Activated naive CD8-positive, alpha-beta T cell treated with anti-CD3 and anti-CD28 coated beads, Interleukin-2, amount 50 U/mL, for 24 hours (primary cell): ENCODE measurements at regions not wholly inside any gene's neighbourhood (a gene's known extent, or its start where the extent isn't known, plus 50 kb on each side); places are given as distances from the start of the nearest gene placed in this dataset.
"Not testable (repeated sequence)": the region's sequence is repeated elsewhere in the genome, so short reads cannot be mapped to it uniquely, and the experiment has no call there.

ENCODE experiments used
- ATAC-seq: fragments of 150-1000 bp; cut with Tn5 transposase; one replicate; pipeline ENCODE4 v1.10.0; 2021
- DNase-seq: peaks from one replicate; pipeline ENCODE4 v3.0.0; 2021
- H3K27ac Mint-ChIP-seq: one replicate; pipeline ENCODE4 v1.8.0; 2021; ENCODE audit warnings: mild to moderate bottlenecking, mixed read lengths
- H3K27me3 Mint-ChIP-seq: one replicate; pipeline ENCODE4 v1.8.0; 2021; ENCODE audit warnings: mixed read lengths
- H3K36me3 Mint-ChIP-seq: one replicate; pipeline ENCODE4 v1.8.0; 2021; ENCODE audit warnings: low read depth, mixed read lengths
- H3K4me1 Mint-ChIP-seq: one replicate; pipeline ENCODE4 v1.8.0; 2021; ENCODE audit warnings: mixed read lengths
- H3K4me3 Mint-ChIP-seq: one replicate; pipeline ENCODE4 v1.8.0; 2021; ENCODE audit warnings: mild to moderate bottlenecking, moderate library complexity, mixed read lengths
- H3K9me3 Mint-ChIP-seq: one replicate; pipeline ENCODE4 v1.8.0; 2021; ENCODE audit warnings: mixed read lengths

DNA sequence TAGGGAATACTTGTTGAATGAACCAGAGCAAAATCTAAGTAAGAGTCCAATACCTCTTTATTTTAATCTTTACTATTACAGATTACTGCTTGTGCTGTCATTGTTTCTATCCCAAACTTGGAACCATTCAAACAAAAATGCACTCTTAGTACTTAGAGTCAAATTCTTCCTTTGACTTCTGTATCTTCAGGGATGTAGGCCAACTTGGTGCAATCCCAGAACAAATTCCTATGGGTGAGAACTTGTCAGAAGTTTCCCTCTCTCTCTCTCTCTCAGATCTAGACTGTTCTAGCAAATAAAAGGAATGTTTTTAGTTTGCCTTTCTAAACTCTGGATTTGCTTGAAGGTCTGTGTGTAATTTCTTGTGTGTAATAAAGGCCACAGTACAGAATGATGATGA is 329.0 kb upstream of the TMTC4 start:
- Mint-ChIP-seq H3K36me3 (no peaks in the 10 kb centered on the region), H3K4me3 (no peak overlapping the region), H3K9me3 (no peaks in the 10 kb centered on the region), H3K27me3 (peaks cover 1% of the 10 kb centered on the region), H3K4me1 (no peaks in the 10 kb centered on the region), H3K27ac (no peak overlapping the region)
- ATAC-seq (no peak), DNase-seq (no peak)

DNA sequence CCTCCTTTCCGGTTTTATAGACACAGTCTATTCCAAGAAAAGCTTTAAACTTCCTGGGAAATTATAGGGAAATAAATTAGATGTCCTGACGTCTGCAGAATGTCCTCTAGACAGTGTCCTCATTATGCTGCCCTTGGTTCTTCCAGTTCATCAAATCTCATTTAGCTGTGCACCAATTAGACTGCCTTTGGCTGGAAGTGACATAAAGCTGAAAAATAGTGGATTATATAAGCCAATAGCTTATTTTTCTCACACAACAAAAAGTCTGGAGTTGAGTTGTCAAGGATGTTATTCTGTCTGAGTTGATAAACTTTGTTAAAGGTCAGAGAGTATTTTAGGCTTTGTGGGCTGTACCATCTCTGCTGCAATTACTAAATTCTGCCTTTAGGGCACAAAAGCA is 314.8 kb upstream of the TMTC4 start:
- no peaks in the 10 kb centered on the region for H3K36me3 Mint-ChIP-seq
- H3K27ac Mint-ChIP-seq: no peak overlapping the region
- DNase-seq (no peak), ATAC-seq (no peak)
- H3K27me3 Mint-ChIP-seq: peaks cover 11% of the 10 kb centered on the region
- H3K4me3 Mint-ChIP-seq: no peak overlapping the region
- no peaks in the 10 kb centered on the region for H3K4me1 Mint-ChIP-seq
- H3K9me3 Mint-ChIP-seq: peaks cover 22% of the 10 kb centered on the region

DNA sequence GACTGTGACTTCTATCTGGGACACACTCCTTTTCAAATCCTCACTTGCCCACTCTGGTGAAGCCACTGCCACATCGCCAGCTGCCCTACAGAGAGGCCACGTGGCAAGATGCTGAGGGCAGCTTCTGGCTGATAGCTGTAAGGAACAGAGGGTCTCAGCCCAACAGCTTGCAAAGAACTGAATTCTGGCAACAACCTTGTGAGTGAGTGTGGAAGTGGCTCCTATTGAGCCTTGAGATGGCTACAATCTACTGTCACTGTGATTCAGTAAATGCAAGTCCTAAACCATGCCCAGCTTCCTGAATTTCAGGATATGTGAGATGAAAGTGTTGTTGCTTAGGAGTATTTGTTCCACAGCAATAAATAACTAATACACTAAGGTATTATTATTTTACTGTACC is 314.3 kb upstream of the TMTC4 start:
- no peak for ATAC-seq
- DNase-seq: no peak
- H3K9me3 Mint-ChIP-seq: peaks cover 17% of the 10 kb centered on the region

DNA sequence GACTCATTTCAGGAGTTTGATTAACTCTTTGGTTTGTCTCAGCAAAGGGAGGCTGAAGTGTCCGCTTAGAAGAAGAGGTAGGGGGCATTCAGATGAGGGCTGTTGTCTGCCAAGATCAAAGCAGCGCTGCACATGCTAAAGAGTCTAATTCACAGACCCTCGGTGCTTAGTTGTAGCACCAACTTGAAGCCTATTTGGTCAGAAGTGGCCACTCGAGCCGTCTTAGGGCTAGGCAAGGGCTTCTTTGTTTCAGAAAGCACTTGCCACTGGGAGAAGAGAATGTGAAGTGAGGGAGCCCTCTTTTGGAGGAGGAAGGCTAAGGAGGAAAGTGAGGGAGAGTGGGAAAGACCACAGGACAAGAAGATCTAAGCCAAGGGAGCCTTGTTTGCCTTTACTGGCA is 313.4 kb upstream of the TMTC4 start:
- DNase-seq: no peak

More for the DNA sequence above, 314.3 kb upstream of the TMTC4 start:
- Mint-ChIP-seq H3K27me3 (peaks cover 11% of the 10 kb centered on the region), H3K4me3 (no peak overlapping the region), H3K4me1 (no peaks in the 10 kb centered on the region), H3K27ac (no peak overlapping the region), H3K36me3 (no peaks in the 10 kb centered on the region)

DNA sequence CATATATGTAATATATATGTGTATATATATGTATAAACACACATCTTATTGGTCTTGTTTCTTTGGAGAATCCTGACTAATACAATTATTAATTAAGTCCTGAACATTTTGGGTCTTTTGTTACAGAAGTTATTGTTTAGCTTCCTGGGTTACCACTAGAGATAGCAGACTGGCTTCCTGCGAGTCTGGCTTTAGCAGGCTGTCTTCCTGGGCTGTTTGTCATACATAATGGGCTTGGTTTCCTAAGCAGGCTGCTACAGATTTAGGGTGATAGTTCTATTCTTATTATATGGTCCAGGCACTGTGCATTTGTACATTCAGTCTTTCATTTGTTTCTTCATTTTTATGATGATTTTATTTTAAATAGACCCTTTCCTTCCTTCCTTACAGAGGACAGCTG is 312.0 kb upstream of the TMTC4 start:
- Mint-ChIP-seq H3K36me3 (no peaks in the 10 kb centered on the region), H3K27ac (no peak overlapping the region), H3K27me3 (peaks cover 11% of the 10 kb centered on the region), H3K9me3 (peaks cover 2% of the 10 kb centered on the region), H3K4me1 (no peaks in the 10 kb centered on the region), H3K4me3 (no peak overlapping the region)
- ATAC-seq: no peak
- no peak for DNase-seq

More for the DNA sequence above, 313.4 kb upstream of the TMTC4 start:
- H3K9me3 Mint-ChIP-seq: peaks cover 13% of the 10 kb centered on the region
- H3K36me3 Mint-ChIP-seq: no peaks in the 10 kb centered on the region
- no peaks in the 10 kb centered on the region for H3K4me1 Mint-ChIP-seq
- no peak overlapping the region for H3K4me3 Mint-ChIP-seq
- no peak overlapping the region for H3K27ac Mint-ChIP-seq
- ATAC-seq: no peak
- H3K27me3 Mint-ChIP-seq: peaks cover 11% of the 10 kb centered on the region

DNA sequence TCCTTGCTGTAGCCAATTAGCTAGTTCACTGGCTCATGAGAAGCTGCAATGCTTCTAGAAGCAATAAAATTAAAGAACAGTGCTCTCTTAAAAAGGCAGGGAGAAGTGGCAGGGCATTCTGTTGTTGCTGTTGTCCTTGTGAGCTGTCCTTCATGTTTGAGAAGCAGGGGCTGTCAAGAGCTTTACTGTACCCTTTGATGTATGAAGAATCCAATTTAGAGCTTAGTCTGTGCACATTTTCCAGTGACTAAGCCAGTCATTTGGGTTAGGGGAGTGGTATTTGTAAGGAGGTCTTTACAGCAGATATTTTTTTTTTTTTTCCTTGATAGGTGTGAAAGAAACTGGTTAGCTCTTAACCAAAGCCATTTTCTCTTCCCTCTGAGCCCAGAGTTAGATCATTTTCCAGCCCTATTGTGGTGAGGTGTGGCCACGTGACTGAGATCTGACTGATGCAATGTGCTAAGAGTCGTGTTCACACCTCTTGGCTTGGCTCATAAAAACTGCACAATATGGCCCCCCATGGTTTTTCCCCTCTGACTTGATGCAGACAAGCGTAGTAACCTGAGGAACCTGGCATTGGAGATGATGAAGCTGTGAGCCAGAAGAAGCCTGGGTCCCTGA is 309.6 kb upstream of the TMTC4 start:
- Mint-ChIP-seq H3K4me1 (no peaks in the 10 kb centered on the region), H3K27me3 (peaks cover 12% of the 10 kb centered on the region), H3K36me3 (no peaks in the 10 kb centered on the region), H3K27ac (no peak overlapping the region), H3K9me3 (no peaks in the 10 kb centered on the region), H3K4me3 (no peak overlapping the region)
- ATAC-seq (no peak), DNase-seq (no peak)

DNA sequence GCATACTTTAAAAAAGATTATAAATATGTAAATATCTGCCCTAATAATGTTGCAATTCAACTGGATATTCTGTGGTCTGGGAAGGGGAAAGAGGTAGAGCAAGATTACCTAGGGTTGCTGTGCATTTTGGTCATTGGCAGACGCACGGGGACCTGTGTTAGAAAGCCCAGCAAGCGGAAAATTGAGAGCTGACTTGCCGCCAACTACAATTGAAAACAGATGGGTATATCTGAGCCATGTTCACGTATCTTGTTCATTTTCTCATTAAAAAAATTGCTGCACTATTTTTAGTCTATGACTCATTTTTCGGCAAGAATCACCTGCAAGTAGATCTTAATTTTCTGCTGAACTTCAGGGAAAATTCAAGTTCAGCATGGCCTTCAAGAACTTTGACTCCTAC is 308.5 kb upstream of the TMTC4 start:
- no peak for ATAC-seq
- no peaks in the 10 kb centered on the region for H3K36me3 Mint-ChIP-seq

DNA sequence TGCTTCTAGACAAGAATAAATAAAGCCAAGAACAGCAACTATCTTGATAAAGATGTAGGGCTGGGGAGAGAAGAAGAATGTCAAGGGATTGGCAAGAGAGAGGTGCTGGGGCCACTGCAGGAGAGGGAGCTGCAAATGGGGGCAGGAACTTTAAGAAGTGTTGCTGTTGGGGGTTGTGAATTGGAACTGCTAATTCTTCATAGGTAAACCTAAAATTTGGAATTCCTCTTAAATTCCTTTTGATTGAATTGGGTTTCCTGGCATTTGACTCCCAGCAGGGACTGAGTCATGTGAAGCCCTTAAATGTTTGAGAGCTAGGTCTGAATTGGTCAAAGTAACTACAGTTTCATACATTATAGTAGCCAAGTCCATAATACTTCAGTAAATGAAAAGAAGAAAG is 305.6 kb upstream of the TMTC4 start:
- H3K4me1 Mint-ChIP-seq: no peaks in the 10 kb centered on the region
- DNase-seq (no peak), ATAC-seq (no peak)
- no peaks in the 10 kb centered on the region for H3K9me3 Mint-ChIP-seq
- no peak overlapping the region for H3K27ac Mint-ChIP-seq
- peaks cover 9% of the 10 kb centered on the region for H3K27me3 Mint-ChIP-seq
- no peak overlapping the region for H3K4me3 Mint-ChIP-seq
- no peaks in the 10 kb centered on the region for H3K36me3 Mint-ChIP-seq

More for the DNA sequence above, 308.5 kb upstream of the TMTC4 start:
- Mint-ChIP-seq H3K27me3 (peaks cover 13% of the 10 kb centered on the region), H3K4me1 (no peaks in the 10 kb centered on the region), H3K27ac (no peak overlapping the region), H3K4me3 (no peak overlapping the region), H3K9me3 (no peaks in the 10 kb centered on the region)
- DNase-seq: no peak

DNA sequence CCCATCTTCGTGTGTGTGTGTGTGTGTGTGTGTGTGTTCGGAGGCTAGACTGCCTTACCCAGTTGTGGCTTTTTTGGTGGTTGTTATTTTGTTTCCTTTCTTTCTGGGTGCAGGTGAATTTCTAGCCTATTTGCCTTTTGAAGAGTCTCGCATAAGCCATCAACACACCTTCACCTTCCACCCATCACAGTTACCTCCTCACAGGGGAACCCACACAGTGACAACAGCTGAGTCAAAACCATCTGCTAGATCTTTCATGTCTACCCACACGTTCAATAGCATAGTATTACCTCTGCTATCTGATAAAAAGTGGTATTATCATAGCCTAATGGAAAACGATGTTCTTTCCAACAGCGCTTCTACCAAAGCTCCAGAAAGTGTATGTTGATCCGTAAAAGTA is 303.2 kb upstream of the TMTC4 start:
- Mint-ChIP-seq H3K27me3 (peaks cover 9% of the 10 kb centered on the region), H3K27ac (no peak overlapping the region), H3K9me3 (no peaks in the 10 kb centered on the region), H3K36me3 (no peaks in the 10 kb centered on the region), H3K4me3 (no peak overlapping the region), H3K4me1 (no peaks in the 10 kb centered on the region)
- DNase-seq (no peak), ATAC-seq (no peak)

DNA sequence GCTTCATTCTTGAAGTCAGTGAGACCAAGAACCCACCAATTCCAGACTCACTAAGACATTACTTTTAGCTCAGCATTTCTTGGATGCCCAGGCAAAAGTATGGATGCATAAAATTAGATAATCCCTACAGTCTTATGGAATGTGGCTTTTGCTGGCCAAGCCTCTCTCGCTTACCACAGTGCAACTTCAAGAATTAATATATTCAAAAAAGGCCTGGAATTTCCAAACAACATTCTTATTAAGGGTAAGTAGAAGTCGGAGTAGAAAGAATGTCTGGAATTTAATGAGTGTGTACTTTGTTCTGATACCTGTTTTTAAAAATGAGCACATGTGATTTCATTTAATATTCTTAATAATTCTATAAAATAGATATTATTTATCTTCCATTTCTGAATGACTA is 302.4 kb upstream of the TMTC4 start:
- Mint-ChIP-seq H3K4me3 (no peak overlapping the region), H3K9me3 (peaks cover 6% of the 10 kb centered on the region)

DNA sequence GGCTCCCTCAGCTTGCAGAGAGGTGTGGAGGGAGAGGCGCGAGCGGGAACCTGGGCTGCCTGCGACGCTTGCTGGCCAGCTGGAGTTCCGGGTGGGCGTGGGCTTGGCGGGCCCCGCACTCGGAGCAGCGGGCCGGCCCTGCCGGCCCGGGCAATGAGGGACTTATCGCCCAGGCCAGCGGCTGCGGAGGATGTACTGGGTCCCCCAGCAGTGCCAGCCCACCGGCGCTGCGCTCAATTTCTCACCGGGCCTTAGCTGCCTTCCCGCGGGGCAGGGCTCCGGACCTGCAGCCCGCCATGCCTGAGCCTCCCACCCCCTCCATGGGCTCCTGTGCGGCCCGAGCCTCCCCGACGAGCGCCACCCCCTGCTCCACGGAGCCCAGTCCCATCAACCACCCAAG is 301.1 kb upstream of the TMTC4 start:
- not testable (repeated sequence) for H3K4me1 Mint-ChIP-seq, H3K27me3 Mint-ChIP-seq, H3K9me3 Mint-ChIP-seq, DNase-seq, H3K36me3 Mint-ChIP-seq, H3K4me3 Mint-ChIP-seq, H3K27ac Mint-ChIP-seq, ATAC-seq

More for the DNA sequence above, 302.4 kb upstream of the TMTC4 start:
- no peak overlapping the region for H3K27ac Mint-ChIP-seq
- H3K36me3 Mint-ChIP-seq: no peaks in the 10 kb centered on the region
- no peaks in the 10 kb centered on the region for H3K4me1 Mint-ChIP-seq
- DNase-seq (no peak), ATAC-seq (no peak)
- peaks cover 9% of the 10 kb centered on the region for H3K27me3 Mint-ChIP-seq

DNA sequence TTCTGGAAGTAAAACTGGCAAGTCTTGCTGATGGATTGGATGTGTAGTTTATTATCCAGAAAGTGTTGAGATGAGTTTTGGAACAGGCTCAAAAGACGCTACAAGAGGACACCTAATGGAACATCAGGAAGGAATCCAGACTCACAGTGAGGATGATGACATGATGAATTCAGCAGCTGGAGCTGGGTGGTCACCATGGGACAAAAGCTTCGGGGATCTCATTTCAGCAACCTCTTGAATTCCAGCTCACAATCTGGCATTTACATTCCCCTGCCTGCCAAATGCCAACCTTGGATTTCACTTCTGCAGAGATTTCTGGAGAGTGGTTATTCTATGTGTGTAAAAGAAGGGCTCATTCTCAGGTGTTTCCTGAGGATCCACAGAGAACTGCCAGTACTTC is 288.0 kb upstream of the TMTC4 start:
- no peak overlapping the region for H3K27ac Mint-ChIP-seq
- ATAC-seq (no peak), DNase-seq (no peak)
- no peaks in the 10 kb centered on the region for H3K9me3 Mint-ChIP-seq
- no peaks in the 10 kb centered on the region for H3K4me1 Mint-ChIP-seq
- peaks cover 2% of the 10 kb centered on the region for H3K27me3 Mint-ChIP-seq
- H3K4me3 Mint-ChIP-seq: no peak overlapping the region
- no peaks in the 10 kb centered on the region for H3K36me3 Mint-ChIP-seq

DNA sequence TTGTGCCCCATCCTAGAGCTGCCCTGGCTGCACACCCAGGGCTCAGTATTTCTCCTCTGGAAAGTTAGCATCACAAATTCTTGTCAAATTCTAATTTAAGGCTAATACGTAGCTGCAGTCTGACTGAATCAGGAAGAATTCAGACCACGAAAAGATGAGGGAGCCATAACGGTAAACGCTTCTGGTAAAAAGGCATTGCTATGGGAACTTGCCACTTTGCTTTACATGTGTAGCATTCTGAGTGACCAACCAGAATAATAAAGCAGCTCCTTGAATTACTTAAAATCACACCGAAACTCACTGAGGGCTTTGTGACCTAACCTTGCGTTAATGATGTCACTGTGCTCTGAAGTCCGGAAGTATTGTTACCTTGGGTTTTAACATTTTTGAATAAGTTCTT is 286.6 kb upstream of the TMTC4 start:
- Mint-ChIP-seq H3K36me3 (no peaks in the 10 kb centered on the region), H3K27ac (no peak overlapping the region), H3K4me3 (no peak overlapping the region), H3K27me3 (peaks cover 2% of the 10 kb centered on the region), H3K9me3 (no peaks in the 10 kb centered on the region), H3K4me1 (no peaks in the 10 kb centered on the region)
- DNase-seq (no peak), ATAC-seq (no peak)

DNA sequence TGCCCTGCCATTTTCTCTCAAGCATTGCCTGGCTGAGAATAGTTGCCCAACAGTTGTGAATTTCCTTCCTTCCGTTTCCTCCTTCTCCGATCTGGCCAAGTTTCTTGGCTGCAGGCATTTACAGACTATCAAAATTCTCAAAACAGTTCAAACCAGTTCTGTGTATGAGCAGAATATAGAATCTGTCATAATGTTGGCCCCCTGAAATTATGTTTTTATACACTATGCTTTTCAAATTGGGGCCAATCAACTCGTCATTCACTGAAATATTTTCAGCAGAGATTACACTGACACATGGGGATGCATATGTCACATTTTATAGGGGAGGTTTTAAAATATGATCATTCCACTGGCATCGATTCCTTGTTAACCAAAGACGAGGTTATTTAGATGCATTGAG is 284.2 kb upstream of the TMTC4 start:
- DNase-seq (no peak), ATAC-seq (no peak)
- Mint-ChIP-seq H3K27ac (no peak overlapping the region), H3K4me3 (no peak overlapping the region), H3K4me1 (no peaks in the 10 kb centered on the region), H3K9me3 (no peaks in the 10 kb centered on the region), H3K27me3 (peaks cover 2% of the 10 kb centered on the region), H3K36me3 (no peaks in the 10 kb centered on the region)

DNA sequence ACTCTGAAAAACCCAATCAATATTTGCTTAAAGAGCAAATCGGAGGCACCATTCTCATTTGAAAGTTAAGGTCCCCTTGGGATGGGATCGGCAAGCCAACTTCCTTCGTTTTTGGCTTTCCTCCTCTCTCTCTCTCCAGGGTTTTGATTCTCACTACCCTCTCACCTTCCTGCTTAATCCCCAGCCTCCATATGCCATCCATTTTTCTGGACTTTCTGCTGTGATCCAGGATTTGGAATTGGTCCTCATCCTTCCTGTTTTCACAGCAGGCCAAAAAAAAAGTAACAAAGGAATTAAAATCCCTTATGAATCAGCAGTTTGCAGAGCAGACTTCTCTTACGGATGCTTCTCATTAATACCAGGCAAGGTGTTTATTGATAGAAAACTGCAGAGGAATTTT is 283.1 kb upstream of the TMTC4 start:
- H3K4me1 Mint-ChIP-seq: no peaks in the 10 kb centered on the region
- no peak for ATAC-seq
- H3K27ac Mint-ChIP-seq: no peak overlapping the region
- H3K9me3 Mint-ChIP-seq: no peaks in the 10 kb centered on the region
- no peaks in the 10 kb centered on the region for H3K36me3 Mint-ChIP-seq
- H3K27me3 Mint-ChIP-seq: peaks cover 2% of the 10 kb centered on the region
- no peak for DNase-seq
- no peak overlapping the region for H3K4me3 Mint-ChIP-seq
